LHCN-M2 (cell line): ENCODE measurements at regions not wholly inside any gene's neighbourhood (a gene's known extent, or its start where the extent isn't known, plus 50 kb on each side); places are given as distances from the start of the nearest gene placed in this dataset.
"Not testable (repeated sequence)": the region's sequence is repeated elsewhere in the genome, so short reads cannot be mapped to it uniquely, and the experiment has no call there.

ENCODE experiments used
- DNase-seq: peaks from one replicate; pipeline ENCODE4 v3.0.0-alpha.2; 2012; ENCODE audit warnings: low read depth

DNA sequence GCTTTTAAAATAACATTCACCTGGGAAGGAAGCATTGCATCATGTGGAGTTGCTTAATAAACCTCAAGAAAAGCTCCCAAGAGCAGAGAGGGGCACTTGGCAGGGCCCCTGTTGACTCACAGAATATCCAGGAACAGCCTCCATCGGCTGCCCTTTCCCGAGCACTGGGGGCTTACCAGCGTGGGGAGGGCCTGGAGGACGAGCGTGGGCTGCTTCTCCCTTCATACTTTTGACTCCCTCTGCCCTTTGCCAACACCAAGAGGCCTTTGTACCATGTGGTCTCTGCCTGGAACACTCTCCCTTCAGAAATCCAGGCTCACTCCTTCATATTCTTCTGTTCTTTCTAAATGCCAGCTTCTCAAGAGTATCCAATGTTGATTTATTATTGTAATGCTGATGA is 492.1 kb upstream of the TMEM132C start:
- no peak for DNase-seq

GRCh38 chr12:127779301-127780045 is 487.5 kb upstream of the TMEM132C start:
- no peak for DNase-seq

- no peak for DNase-seq
Measured at GRCh38 chr12:127780881-127781280, 486.1 kb upstream of the TMEM132C start.

DNA sequence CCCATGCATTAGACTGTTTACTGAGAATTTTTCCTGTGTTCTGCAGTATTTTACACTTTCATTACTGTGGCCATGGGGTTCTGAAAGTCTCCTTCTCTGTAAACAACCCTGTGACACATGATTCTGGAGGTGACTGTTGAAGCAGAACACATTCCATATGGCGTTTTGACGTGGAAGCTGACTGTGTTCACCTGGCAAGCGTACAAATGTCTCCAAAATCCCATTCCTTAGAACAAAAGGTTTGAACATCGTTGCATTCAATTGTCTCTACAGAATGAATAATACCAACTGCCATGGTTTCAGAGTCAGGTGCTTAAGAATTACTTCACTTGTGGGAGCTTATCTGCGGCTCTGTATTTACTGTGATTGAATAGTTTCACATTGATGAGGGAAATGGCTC is 485.6 kb upstream of the TMEM132C start:
- no peak for DNase-seq

GRCh38 chr12:127785540-127785939 is 481.4 kb upstream of the TMEM132C start:
- DNase-seq = peak; percentile 79

DNA sequence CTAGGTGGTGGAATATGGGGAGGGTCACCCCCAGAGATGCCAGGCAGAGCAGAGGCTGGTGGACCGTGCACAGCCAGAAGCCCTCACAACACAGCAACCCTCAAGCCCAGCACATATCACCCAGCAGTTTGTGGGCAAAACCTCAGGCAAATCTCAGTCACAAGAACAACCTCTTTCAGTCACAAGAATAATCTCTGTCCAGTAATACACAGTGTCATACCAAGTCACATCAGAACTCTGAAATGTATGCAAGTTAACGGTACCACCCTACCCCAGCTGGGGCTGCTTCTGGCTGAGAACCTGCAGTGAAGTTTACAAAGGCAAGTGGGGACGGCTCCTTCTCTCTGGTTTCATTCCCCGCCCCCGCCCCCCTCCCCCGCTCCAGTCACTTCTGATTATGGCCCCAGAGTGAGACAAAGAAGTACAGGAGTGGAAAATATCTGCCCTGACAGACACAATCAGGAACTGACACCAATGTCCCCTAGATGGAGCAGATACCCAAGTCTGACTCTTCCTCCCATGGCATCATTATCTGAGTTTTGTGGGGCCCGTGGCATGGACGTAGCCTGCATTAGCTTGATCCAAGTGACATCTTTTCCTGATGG is 480.9 kb upstream of the TMEM132C start:
- no peak for DNase-seq

DNA sequence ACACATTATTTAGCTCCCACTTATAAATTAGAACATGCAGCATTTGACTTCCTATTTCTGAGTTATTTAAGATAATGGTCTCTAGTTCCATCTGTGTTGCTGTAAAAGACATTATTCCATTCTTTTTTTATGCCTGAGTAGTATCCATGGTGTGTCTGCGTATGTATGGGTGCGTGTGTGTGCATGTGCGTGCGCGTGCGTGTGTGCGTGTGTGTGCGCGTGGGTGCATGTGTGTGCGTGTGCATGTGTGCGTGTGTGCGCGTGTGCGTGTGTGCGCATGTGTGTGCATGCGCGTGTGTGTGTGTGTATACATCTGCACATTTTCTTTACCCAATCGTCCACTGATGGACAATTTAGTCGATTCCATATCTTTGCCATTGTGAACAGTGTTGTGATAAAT is 479.4 kb upstream of the TMEM132C start:
- DNase-seq = no peak

DNA sequence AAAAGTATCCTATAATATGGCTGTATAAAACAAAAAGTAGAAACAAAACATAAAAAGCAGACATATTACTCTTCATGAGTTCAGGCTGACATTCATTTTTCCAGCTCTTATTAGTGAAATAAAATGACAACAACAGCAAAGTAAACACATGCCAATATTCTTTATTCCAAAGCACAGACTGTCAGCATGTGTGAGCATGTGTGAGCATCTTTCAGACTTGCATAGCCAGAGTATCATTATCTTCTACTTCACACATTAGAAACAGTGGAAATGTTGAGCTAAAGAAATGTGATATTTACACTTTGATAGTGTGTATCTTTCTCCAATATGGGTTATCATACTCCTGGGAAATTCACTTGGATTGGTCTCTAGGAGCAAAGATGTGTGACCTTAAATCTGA is 476.6 kb upstream of the TMEM132C start:
- no peak for DNase-seq

DNA sequence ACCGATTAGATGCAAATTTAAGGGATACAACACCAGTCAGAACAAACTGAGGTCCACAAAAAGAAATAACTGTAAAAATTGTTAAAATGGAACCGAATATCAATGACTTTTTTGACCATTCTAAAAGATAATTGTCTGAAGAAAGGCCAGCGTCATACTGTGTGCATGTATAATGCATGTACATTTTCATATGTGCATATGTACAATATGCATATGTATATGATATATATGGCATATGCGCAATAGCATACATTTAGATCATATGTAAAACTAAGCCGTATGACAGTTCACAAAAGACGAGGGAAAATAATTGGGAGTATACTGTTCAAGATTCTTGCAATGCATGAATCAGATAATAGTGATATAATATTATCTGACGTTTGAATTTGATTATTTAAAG is 475.8 kb upstream of the TMEM132C start:
- no peak for DNase-seq

DNA sequence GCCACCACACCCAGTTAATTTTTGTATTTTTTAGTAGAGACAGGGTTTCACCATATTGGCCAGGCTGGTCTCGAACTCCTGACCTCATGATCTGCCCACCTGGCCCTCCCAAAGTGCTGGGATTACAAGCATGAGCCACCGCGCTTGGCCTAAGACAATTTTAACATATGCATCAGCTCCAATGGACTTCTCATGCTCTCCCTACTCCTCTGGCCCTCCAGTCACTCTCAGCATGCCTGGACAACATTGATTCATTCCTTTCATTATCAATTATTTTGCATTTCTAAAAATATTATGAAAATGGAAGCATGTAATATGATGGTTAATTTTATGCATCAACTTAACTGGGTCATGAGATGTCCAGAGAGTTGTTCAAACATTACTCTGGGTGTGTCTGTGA is 469.1 kb upstream of the TMEM132C start:
- DNase-seq = no peak

DNA sequence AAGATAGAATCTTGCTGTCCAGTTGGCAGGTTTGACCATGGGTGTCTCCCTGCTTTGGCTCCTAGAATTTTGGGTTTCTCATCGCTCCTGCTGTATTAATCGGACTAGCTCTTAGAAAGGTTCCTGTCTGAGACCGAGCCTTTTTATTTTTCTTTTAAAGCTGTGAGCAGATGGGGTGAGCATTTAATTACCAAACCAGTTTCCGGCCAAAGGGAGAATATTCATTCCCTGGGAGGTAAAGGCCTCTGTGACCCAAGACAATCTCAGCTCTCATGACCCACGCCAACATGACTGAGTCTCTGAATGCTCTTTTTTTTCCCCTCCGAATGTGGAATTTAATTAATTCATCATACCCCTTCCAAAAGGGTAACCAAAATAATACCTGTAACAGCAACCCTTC is 464.7 kb upstream of the TMEM132C start:
- DNase-seq = no peak

DNA sequence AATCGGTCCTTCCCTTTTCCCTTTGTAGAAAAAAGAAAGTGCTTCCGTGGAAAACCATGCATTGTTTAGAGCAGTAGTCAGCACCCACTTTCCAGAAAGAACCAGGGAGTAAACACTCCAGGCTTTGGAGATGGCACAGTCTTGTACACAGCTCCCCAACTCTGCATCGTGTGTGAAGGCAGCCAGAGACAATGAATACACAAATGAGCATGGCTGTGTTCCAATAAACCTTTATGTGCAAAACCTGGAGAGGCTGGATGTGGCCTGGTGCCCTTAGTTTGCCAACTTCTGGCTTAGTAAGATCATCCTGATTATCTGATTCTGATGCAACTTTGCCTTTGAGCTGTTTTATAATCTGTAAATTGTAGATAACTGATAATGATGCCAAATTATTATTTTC is 463.4 kb upstream of the TMEM132C start:
- peak; percentile 41 for DNase-seq

DNA sequence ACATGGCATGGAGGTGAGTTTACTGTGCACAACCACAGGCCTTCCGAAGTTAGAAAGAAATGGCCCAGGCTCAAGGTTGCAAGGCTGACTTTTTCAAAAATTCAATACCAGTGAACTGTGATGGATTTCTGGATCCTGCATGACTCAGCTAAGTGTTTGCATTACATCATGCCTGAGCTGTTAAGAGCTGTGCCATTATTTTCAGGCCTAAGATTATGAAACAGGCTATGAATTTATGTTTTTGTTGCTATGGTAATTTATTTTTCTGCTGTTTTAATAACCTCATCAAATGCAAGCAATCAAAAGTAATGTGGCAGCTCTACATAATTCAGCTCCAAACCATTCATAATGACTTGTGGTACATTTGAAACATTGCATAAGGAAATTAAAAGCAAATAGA is 457.7 kb upstream of the TMEM132C start:
- DNase-seq = peak; percentile 90

GRCh38 chr12:127810041-127810440 is 456.9 kb upstream of the TMEM132C start:
- DNase-seq = peak; percentile 99

GRCh38 chr12:127810459-127810858 is 456.5 kb upstream of the TMEM132C start:
- DNase-seq = not testable (repeated sequence)

GRCh38 chr12:127811988-127812387 is 455.0 kb upstream of the TMEM132C start:
- peak; percentile 88 for DNase-seq

GRCh38 chr12:127813147-127813546 is 453.8 kb upstream of the TMEM132C start:
- no peak for DNase-seq

GRCh38 chr12:127819056-127819455 is 447.9 kb upstream of the TMEM132C start:
- DNase-seq = peak; percentile 15

DNA sequence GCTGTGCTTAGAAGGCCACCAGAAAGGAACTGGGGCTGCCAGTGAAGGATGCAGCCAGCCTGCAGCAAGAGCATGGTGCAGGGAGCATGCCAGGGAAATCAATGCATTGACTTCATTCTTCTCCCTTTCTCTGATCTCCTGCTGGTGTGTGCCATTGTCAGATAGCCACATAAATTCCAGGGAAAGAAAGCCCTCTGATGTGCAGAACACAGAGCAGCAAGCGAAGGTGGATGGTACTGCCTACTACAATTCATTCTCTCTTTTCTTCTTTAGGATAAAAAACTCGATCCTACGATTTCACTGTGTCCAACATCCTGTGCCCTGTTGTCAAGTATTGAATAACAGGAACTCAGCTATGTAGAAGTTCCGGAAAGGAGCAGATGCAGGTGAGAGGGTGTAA is 446.7 kb upstream of the TMEM132C start:
- no peak for DNase-seq

DNA sequence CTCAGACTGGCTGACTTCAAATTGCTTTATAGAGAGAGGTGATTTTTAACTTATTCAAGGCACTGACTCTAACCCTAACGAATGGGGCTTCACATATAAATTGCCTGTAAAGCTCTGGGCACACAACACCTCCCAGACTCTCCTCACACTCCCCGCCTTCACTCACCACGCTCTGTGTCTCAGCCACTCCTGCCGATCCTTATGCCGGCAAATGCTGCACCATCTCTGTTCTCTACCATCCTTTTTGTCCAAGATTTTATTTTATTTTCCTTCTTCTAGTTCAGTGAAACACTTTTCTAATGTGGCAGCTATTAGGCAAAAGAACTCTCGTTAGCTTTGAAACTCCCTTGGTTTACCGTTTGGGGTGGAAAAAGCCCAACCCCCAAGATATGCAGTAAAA is 446.1 kb upstream of the TMEM132C start:
- DNase-seq = no peak

GRCh38 chr12:127822809-127823411 is 444.1 kb upstream of the TMEM132C start:
- DNase-seq = no peak

DNA sequence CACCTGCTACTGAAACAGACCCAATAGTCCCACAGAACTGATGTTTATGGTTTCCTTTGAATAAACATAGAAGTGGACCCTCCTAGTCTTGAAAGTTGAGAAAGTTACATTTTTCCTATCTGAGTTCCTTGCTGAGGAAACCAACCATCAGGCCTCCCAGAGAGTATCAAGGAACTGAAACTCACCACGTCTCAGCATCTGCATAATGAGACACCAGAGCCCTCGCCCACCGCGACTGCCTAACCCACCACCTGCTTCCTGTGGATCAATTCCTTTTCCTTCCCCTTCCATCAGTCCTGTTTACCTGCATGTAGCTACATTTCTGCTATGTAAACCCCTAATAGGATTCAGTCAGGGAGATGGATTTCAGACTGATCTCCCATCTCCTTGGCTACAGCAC is 443.2 kb upstream of the TMEM132C start:
- DNase-seq = no peak
